Lung (tissue), 11 donors: ENCODE measurements at regions not wholly inside any gene's neighbourhood (a gene's known extent, or its start where the extent isn't known, plus 50 kb on each side); places are given as distances from the start of the nearest gene placed in this dataset.

Experiments
- ATAC-seq: fragments of 200-7000 bp; cut with Tn5 transposase; one replicate; pipeline ENCODE4 v1.9.1; 2020; ENCODE audit warnings: moderate number of reproducible peaks; ENCODE audit not compliant: insufficient read depth, low FRiP score
- DNase-seq, 3 donors: peaks; one replicate each; pipeline ENCODE4 v3.0.0-alpha.2; 2013 to 2017
- H3K27ac ChIP-seq, 2 donors: one replicate each; pipeline ENCODE4 v1.5.1; 2013; ENCODE audit warnings: mild to moderate bottlenecking in 2 of 2, moderate library complexity in 2 of 2, control low read depth in 1 of 2, inconsistent platforms in 1 of 2, low read depth in 1 of 2, low read length in 1 of 2
- H3K27me3 ChIP-seq, 3 donors: one replicate each; pipeline ENCODE4 v1.5.1; 2013; ENCODE audit warnings: low read length in 2 of 3; ENCODE audit not compliant: control insufficient read depth in 3 of 3, insufficient read depth in 3 of 3
- H3K36me3 ChIP-seq, 4 donors: one replicate each; pipeline ENCODE4 v1.5.1; 2013; ENCODE audit warnings: low read length in 4 of 4, mild to moderate bottlenecking in 1 of 4, moderate library complexity in 1 of 4; ENCODE audit not compliant: control insufficient read depth in 4 of 4, insufficient read depth in 4 of 4
- H3K4me1 ChIP-seq, 5 donors: one replicate each; pipeline ENCODE4 v1.5.1; 2013; ENCODE audit warnings: low read length in 5 of 5, mild to moderate bottlenecking in 2 of 5, moderate library complexity in 1 of 5; ENCODE audit not compliant: control insufficient read depth in 5 of 5, insufficient read depth in 5 of 5
- H3K4me3 ChIP-seq: one replicate; pipeline ENCODE4 v1.5.1; 2013; ENCODE audit warnings: mild to moderate bottlenecking, control low read depth, moderate library complexity
- H3K9ac ChIP-seq, 2 donors: one replicate each; pipeline ENCODE4 v1.5.1; 2013; ENCODE audit warnings: low read length in 2 of 2, control low read depth in 1 of 2; ENCODE audit not compliant: insufficient read depth in 1 of 2
- H3K9me3 ChIP-seq, 4 donors: one replicate each; pipeline ENCODE4 v1.5.1; 2013; ENCODE audit warnings: low read length in 3 of 4, mild to moderate bottlenecking in 1 of 4, moderate library complexity in 1 of 4; ENCODE audit not compliant: control insufficient read depth in 4 of 4, insufficient read depth in 3 of 4
- CTCF ChIP-seq: IDR thresholded peaks from 2 replicates; pipeline ENCODE4 v1.5.1; 2012; ENCODE audit warnings: mild to moderate bottlenecking; ENCODE audit errors: control extremely low read depth, extremely low read depth
- WGBS, 2 donors: extraction: QIAGEN DNeasy Blood & Tissue Kit; methylation state at CpG; one replicate each; pipeline ENCODE4 v1.1.7; 2013; 5-methylcytosine and 5-hydroxymethylcytosine counted together
- donor health status: control.
- donor health status: control.
- donor health status: Bipolar disorder and iron deficiency.
- donor health status: healthy.
- donor health status: DM: yes; HTN: yes; CAD: no.

- Histone ChIP-seq H3K4me1 (peaks cover 0 to 30% (median 6%) of the 10 kb centered on the region in 5 donors), H3K4me3 (no peak overlapping the region), H3K9ac (no peak overlapping the region), H3K36me3 (no peaks in the 10 kb centered on the region), H3K9me3 (no peaks in the 10 kb centered on the region), H3K27me3 (no peaks in the 10 kb centered on the region), H3K27ac (peak overlapping the region; percentile 25 to 37)
- no peak for ATAC-seq
- WGBS, 2 donors = 55 to 57% methylated on average over 10 of the region's 10 CpGs
- TF ChIP-seq CTCF = no peak
- DNase-seq = no peak
Observed at GRCh38 chr12:123085730-123086487, 65.0 kb downstream of the PITPNM2 start.

GRCh38 chr12:123085066-123085465, 65.8 kb downstream of the PITPNM2 start:
- Histone ChIP-seq H3K9ac (no peak overlapping the region), H3K27ac (peak overlapping the region in 1 of 2 donors; percentile 35), H3K36me3 (no peaks in the 10 kb centered on the region), H3K4me3 (no peak overlapping the region), H3K4me1 (peaks cover 0 to 30% (median 6%) of the 10 kb centered on the region in 5 donors), H3K9me3 (no peaks in the 10 kb centered on the region), H3K27me3 (no peaks in the 10 kb centered on the region)
- no peak for TF ChIP-seq CTCF
- no peak for ATAC-seq
- DNase-seq = no peak
- WGBS, 2 donors = 89 to 91% methylated on average over 5 of the region's 5 CpGs

- DNase-seq (no peak), ATAC-seq (no peak)
- Histone ChIP-seq H3K27me3 (no peaks in the 10 kb centered on the region), H3K36me3 (no peaks in the 10 kb centered on the region), H3K9me3 (no peaks in the 10 kb centered on the region), H3K4me1 (peaks cover 0 to 24% (median 6%) of the 10 kb centered on the region in 5 donors), H3K4me3 (no peak overlapping the region), H3K9ac (no peak overlapping the region), H3K27ac (peak overlapping the region; percentile 9 to 51)
- 63 to 66% methylated on average over 11 of the region's 11 CpGs for WGBS, 2 donors
- TF ChIP-seq CTCF = no peak
Observed at GRCh38 chr12:123083661-123084571, 67.0 kb downstream of the PITPNM2 start.
